IMR-90 (cell line): ENCODE measurements at regions not wholly inside any gene's neighbourhood (a gene's known extent, or its start where the extent isn't known, plus 50 kb on each side); places are given as distances from the start of the nearest gene placed in this dataset.

Source experiments
- POLR2A ChIP-seq: IDR thresholded peaks from 2 replicates; pipeline ENCODE4 v1.6.1; 2012; ENCODE audit warnings: mild to moderate bottlenecking, low read depth, low read length
- RFX5 ChIP-seq: IDR thresholded peaks from 2 replicates; pipeline ENCODE4 v1.8.0; 2012; ENCODE audit warnings: low read depth, mild to moderate bottlenecking, low read length, moderate library complexity
- TF ChIP-seq, protein P1 (sequence below): conservative IDR thresholded peaks from 2 replicates; pipeline ENCODE4 v1.5.1; 2012; ENCODE audit warnings: mild to moderate bottlenecking, low read depth, low read length, improper control_type of control experiment

GRCh38 chr22:22948651-22949571, 61.3 kb downstream of the IGLL5 start:
- TF ChIP-seq POLR2A = no peak
- TF ChIP-seq RFX5 = no peak
- TF ChIP-seq, protein P1, sequence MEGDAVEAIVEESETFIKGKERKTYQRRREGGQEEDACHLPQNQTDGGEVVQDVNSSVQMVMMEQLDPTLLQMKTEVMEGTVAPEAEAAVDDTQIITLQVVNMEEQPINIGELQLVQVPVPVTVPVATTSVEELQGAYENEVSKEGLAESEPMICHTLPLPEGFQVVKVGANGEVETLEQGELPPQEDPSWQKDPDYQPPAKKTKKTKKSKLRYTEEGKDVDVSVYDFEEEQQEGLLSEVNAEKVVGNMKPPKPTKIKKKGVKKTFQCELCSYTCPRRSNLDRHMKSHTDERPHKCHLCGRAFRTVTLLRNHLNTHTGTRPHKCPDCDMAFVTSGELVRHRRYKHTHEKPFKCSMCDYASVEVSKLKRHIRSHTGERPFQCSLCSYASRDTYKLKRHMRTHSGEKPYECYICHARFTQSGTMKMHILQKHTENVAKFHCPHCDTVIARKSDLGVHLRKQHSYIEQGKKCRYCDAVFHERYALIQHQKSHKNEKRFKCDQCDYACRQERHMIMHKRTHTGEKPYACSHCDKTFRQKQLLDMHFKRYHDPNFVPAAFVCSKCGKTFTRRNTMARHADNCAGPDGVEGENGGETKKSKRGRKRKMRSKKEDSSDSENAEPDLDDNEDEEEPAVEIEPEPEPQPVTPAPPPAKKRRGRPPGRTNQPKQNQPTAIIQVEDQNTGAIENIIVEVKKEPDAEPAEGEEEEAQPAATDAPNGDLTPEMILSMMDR = no peak
